Hematopoietic multipotent progenitor cell treated with erythropoietin and hydrocortisone succinate and interleukin-3 and kit ligand, for 6 days (in vitro differentiated cells): ENCODE measurements at regions not wholly inside any gene's neighbourhood (a gene's known extent, or its start where the extent isn't known, plus 50 kb on each side); places are given as distances from the start of the nearest gene placed in this dataset.

Source experiments
- DNase-seq: peaks from one replicate; pipeline ENCODE4 v3.0.0-alpha.2; 2015

- DNase-seq, result no peak
Measured at GRCh38 chr20:24256307-24256706, 213.1 kb upstream of the SYNDIG1 start.

- DNase-seq, result no peak
Measured at GRCh38 chr20:24254480-24254879, 214.9 kb upstream of the SYNDIG1 start.

- DNase-seq, result no peak
Measured at GRCh38 chr20:24253321-24253720, 216.1 kb upstream of the SYNDIG1 start.

- DNase-seq, result no peak
Measured at GRCh38 chr20:24245094-24245493, 224.3 kb upstream of the SYNDIG1 start.

GRCh38 chr20:24242763-24243162 lies 226.7 kb upstream of the SYNDIG1 start:
- no peak for DNase-seq

GRCh38 chr20:24241466-24241865 lies 228.0 kb upstream of the SYNDIG1 start:
- no peak for DNase-seq

GRCh38 chr20:24236963-24237362 lies 232.5 kb upstream of the SYNDIG1 start:
- no peak for DNase-seq

GRCh38 chr20:24236201-24236600 lies 233.2 kb upstream of the SYNDIG1 start:
- DNase-seq, result no peak

GRCh38 chr20:24235296-24236175 lies 233.9 kb upstream of the SYNDIG1 start:
- no peak for DNase-seq

GRCh38 chr20:24227600-24227999 lies 239.0 kb upstream of the GGTLC1 start:
- DNase-seq, result no peak

GRCh38 chr20:24212494-24212893 lies 223.9 kb upstream of the GGTLC1 start:
- DNase-seq, result no peak

- no peak for DNase-seq
Measured at GRCh38 chr20:24211972-24212371, 223.4 kb upstream of the GGTLC1 start.

- no peak for DNase-seq
Measured at GRCh38 chr20:24210356-24210755, 221.8 kb upstream of the GGTLC1 start.

- peak; percentile 3 for DNase-seq
Measured at GRCh38 chr20:24208652-24209051, 220.1 kb upstream of the GGTLC1 start.

GRCh38 chr20:24207803-24208300 lies 219.3 kb upstream of the GGTLC1 start:
- DNase-seq, result no peak

GRCh38 chr20:24206995-24207394 lies 218.4 kb upstream of the GGTLC1 start:
- no peak for DNase-seq

- no peak for DNase-seq
Measured at GRCh38 chr20:24203526-24204183, 215.1 kb upstream of the GGTLC1 start.

- DNase-seq, result no peak
Measured at GRCh38 chr20:24199501-24199900, 210.9 kb upstream of the GGTLC1 start.

- DNase-seq, result no peak
Measured at GRCh38 chr20:24194143-24194542, 205.6 kb upstream of the GGTLC1 start.

- no peak for DNase-seq
Measured at GRCh38 chr20:24190905-24191304, 202.3 kb upstream of the GGTLC1 start.

- no peak for DNase-seq
Measured at GRCh38 chr20:24185791-24186190, 197.2 kb upstream of the GGTLC1 start.

GRCh38 chr20:24181151-24181550 lies 192.6 kb upstream of the GGTLC1 start:
- DNase-seq, result no peak

GRCh38 chr20:24169256-24169655 lies 180.7 kb upstream of the GGTLC1 start:
- no peak for DNase-seq

- no peak for DNase-seq
Measured at GRCh38 chr20:24166412-24166811, 177.8 kb upstream of the GGTLC1 start.

- no peak for DNase-seq
Measured at GRCh38 chr20:24166123-24166381, 177.5 kb upstream of the GGTLC1 start.
